ENCODE measurements at regions not wholly inside any gene's neighbourhood (a gene's known extent, or its start where the extent isn't known, plus 50 kb on each side); places are given as distances from the start of the nearest gene placed in this dataset.

DNA sequence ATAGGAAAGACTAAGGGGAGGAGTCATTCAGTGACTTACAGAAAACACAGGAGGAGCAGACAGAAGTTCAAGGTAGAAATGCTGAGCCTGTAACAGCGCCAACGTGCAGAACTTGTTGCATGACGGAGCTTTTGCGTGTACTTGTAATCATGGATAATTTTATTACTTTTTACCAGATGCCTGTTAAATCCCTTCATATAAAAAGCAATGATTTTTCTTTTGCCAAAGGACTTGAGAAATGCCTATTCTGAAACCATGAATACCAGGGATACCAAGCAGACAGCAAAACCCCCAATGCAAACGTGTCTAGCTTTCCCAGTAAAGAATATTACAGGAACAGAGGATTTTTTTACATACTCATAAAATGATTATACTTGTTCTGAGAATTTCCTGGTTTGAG is 163.6 kb upstream of the GSC start:
- Mint-ChIP-seq H3K4me3 (no peak overlapping the region), H3K36me3 (ENCODE audit: low read depth) (no peaks in the 10 kb centered on the region)

DNA sequence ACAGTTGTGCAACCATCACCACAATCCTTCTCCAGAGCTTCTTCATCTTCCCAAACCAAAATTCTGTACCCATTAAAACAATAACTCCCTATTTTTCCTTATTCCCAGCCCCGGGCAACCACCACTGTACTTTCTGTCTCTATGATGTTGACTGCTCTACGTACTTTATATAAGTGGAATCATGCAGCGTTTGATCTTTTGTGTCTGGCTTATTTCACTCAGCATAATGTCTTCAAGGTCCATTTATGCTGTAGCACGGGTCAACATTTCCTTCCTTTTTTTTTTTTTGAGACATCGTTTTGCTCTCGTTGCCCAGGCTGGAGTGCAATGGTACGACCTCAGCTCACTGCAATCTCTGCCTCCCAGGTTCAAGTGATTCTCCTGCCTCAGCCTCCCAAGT is 162.7 kb upstream of the GSC start:
- Mint-ChIP-seq H3K27me3 (ENCODE audit: low read depth, poor library complexity) (peaks cover 28% of the 10 kb centered on the region), H3K36me3 (ENCODE audit: low read depth) (no peaks in the 10 kb centered on the region), H3K4me1 (peaks cover 13% of the 10 kb centered on the region), H3K27ac (no peak overlapping the region), H3K9me3 (no peaks in the 10 kb centered on the region), H3K4me3 (no peak overlapping the region)
- DNase-seq, result no peak
- TF ChIP-seq, protein P1, sequence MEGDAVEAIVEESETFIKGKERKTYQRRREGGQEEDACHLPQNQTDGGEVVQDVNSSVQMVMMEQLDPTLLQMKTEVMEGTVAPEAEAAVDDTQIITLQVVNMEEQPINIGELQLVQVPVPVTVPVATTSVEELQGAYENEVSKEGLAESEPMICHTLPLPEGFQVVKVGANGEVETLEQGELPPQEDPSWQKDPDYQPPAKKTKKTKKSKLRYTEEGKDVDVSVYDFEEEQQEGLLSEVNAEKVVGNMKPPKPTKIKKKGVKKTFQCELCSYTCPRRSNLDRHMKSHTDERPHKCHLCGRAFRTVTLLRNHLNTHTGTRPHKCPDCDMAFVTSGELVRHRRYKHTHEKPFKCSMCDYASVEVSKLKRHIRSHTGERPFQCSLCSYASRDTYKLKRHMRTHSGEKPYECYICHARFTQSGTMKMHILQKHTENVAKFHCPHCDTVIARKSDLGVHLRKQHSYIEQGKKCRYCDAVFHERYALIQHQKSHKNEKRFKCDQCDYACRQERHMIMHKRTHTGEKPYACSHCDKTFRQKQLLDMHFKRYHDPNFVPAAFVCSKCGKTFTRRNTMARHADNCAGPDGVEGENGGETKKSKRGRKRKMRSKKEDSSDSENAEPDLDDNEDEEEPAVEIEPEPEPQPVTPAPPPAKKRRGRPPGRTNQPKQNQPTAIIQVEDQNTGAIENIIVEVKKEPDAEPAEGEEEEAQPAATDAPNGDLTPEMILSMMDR (IDR thresholded peaks at IDR 0.05), result no peak

More for the DNA sequence above, 163.6 kb upstream of the GSC start:
- TF ChIP-seq, protein P1 (IDR thresholded peaks at IDR 0.05), result no peak
- Mint-ChIP-seq H3K9me3 (no peaks in the 10 kb centered on the region), H3K27ac (no peak overlapping the region), H3K27me3 (ENCODE audit: low read depth, poor library complexity) (peaks cover 27% of the 10 kb centered on the region), H3K4me1 (peaks cover 13% of the 10 kb centered on the region)
- DNase-seq, result no peak

DNA sequence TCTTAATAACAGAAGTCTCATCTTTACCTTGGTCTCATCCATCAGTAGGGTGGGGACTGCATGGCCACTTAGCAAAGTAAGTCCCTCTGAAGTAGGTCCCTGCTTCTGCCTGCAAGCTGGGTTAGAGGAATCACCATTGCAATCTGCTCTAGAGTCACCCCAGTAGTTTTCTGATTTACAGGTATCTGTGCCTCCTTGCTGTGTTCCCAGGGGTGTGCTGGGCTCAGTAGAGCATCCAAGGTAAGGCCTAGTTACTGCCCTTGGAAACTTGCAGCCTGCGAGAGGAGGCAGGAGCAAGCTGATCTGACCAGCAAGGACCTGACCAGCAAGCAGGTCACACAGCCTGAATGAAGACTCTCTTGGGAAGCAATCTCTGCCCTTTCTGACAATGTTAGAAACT is 160.8 kb upstream of the GSC start:
- TF ChIP-seq, protein P1 (IDR thresholded peaks at IDR 0.05), result no peak
- Mint-ChIP-seq H3K9me3 (no peaks in the 10 kb centered on the region), H3K36me3 (ENCODE audit: low read depth) (no peaks in the 10 kb centered on the region), H3K27me3 (ENCODE audit: low read depth, poor library complexity) (peaks cover 30% of the 10 kb centered on the region), H3K27ac (no peak overlapping the region), H3K4me3 (no peak overlapping the region), H3K4me1 (peaks cover 9% of the 10 kb centered on the region)
- no peak for DNase-seq

DNA sequence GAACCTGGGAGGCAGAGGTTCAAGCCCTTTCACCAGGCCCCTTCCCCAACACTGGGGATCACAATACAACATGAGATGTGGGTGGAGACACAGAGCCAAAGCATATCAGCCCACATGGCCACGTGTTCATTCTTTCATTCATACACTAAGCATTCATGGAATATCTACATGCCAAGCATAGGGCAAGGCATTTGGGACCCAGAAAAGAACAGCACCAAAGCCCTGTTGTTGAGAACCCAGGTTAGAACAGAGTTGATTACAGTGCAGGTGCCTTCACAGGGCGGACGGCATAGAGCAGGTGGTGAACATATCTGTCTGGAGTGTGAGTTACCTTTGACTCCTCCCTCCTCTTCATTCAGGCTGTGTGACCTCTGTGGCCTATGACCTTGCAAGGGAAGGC is 159.4 kb upstream of the GSC start:
- no peaks in the 10 kb centered on the region for H3K9me3 Mint-ChIP-seq
- no peak overlapping the region for H3K4me3 Mint-ChIP-seq
- TF ChIP-seq, protein P1 (IDR thresholded peaks at IDR 0.05), result no peak
- peaks cover 27% of the 10 kb centered on the region for H3K27me3 Mint-ChIP-seq (ENCODE audit: low read depth, poor library complexity)
- H3K36me3 Mint-ChIP-seq (ENCODE audit: low read depth), result no peaks in the 10 kb centered on the region
- peaks cover 9% of the 10 kb centered on the region for H3K4me1 Mint-ChIP-seq
- H3K27ac Mint-ChIP-seq, result no peak overlapping the region
- DNase-seq, result no peak

DNA sequence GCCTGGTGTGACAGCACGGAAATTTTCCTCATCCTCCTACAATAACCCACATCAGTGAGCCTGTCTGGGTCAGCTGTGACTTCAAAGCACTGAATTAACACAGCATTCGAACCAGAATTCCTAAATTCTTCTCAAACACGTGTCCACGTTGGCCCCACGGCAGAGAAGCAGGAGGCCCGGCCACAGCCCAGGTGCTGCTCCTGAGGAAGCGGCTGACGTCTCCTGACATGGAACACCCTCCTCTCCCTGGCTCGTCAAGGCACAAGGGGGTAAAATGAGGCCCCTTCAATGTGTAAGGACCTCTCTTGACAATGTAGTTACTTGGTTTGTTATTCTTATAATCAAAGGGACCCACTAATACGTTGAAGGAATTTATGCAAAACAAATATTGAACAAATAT is 156.3 kb upstream of the GSC start:
- no peak overlapping the region for H3K27ac Mint-ChIP-seq
- peaks cover 8% of the 10 kb centered on the region for H3K4me1 Mint-ChIP-seq
- peaks cover 27% of the 10 kb centered on the region for H3K27me3 Mint-ChIP-seq (ENCODE audit: low read depth, poor library complexity)
- TF ChIP-seq, protein P1 (IDR thresholded peaks at IDR 0.05), result no peak
- H3K4me3 Mint-ChIP-seq, result no peak overlapping the region
- no peak for DNase-seq
- H3K9me3 Mint-ChIP-seq, result peaks cover 10% of the 10 kb centered on the region
- H3K36me3 Mint-ChIP-seq (ENCODE audit: low read depth), result no peaks in the 10 kb centered on the region

DNA sequence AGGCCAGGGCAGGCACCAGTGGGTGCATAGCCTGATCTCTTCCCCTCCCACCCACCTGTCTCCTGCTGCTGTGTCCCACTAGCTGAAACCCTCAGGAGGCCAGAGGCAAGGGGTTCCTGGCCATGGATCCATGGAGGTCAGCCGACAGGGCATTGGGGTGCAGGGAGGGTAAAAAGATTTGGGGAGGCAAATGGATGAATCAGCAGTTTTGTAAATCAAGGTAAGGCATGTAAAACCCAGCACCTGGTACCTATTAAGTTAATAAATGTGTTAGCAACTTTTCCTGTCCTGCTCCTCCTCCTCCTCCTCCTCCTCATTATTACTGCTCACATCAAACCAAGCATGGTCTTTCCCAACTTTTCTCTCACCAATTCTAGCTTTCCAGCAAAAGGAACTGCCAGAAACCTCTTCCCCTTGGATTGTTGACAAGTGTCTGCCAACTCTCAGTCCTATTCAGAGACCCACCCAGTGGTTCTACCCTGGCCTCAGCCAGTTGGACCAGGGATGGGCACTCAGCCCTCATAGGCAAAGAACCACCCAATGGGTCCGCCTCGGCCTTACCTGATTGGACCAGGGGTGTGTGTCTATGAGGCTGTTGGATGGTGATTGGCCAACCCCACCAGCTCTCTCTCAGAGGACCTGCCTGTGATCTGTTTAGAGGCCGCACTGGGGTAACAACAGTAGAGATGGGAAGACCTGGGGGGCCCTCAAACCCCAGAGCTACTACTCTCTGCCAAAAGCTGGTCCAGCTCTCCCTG is 155.7 kb upstream of the GSC start:
- Mint-ChIP-seq H3K27ac (no peak overlapping the region), H3K27me3 (ENCODE audit: low read depth, poor library complexity) (peaks cover 24% of the 10 kb centered on the region), H3K9me3 (peaks cover 10% of the 10 kb centered on the region), H3K4me3 (no peak overlapping the region), H3K4me1 (peaks cover 5% of the 10 kb centered on the region), H3K36me3 (ENCODE audit: low read depth) (no peaks in the 10 kb centered on the region)
- TF ChIP-seq, protein P1 (IDR thresholded peaks at IDR 0.05), result no peak
- DNase-seq, result no peak

Data from nephron progenitor cell (in vitro differentiated cells).